Ovary (tissue), 3 donors: ENCODE measurements at regions not wholly inside any gene's neighbourhood (a gene's known extent, or its start where the extent isn't known, plus 50 kb on each side); places are given as distances from the start of the nearest gene placed in this dataset.

Experiments used
- EP300 ChIP-seq: sonication (generic); formaldehyde crosslinking; IDR thresholded peaks from one replicate; pipeline ENCODE4 v1.6.1; 2017; ENCODE audit warnings: antibody characterized with exemption
- POLR2A ChIP-seq: fragments of 450-650 bp; IDR thresholded peaks from one replicate; pipeline ENCODE4 v1.6.1; 2017; ENCODE audit warnings: antibody characterized with exemption, mild to moderate bottlenecking, moderate library complexity
- TF ChIP-seq, protein P1 (sequence below), 3 donors: fragments of 450-650 bp in 2 of 3; fragments of 200-600 bp in 1 of 3; IDR thresholded peaks; one replicate each; pipeline versions ENCODE4 v1.5.1 to v1.8.0; 2016 to 2022; ENCODE audit warnings: antibody characterized with exemption in 3 of 3, mild to moderate bottlenecking in 1 of 3
- donor health status: DM: no; HTN: no; CAD: no.

DNA sequence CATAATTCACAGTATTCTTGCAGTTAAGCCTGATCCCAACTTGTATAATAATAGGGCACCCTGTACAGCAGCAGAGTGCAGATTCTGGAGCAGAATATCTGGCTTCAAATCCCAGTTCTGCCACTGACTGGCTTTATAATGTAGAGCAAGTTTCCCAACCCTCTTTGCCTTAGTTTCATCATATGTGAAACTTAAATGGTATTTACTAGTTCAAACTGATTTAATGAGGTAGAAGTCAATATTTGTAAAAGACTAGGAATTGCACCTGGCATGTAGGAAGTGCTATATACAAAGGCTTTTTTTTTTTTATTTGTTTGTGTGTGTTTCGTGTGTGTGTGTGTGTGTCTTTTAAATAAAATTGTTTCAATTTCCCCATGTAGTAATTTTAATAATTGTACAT is 125.9 kb downstream of the CCER1 start:
- TF ChIP-seq, protein P1, sequence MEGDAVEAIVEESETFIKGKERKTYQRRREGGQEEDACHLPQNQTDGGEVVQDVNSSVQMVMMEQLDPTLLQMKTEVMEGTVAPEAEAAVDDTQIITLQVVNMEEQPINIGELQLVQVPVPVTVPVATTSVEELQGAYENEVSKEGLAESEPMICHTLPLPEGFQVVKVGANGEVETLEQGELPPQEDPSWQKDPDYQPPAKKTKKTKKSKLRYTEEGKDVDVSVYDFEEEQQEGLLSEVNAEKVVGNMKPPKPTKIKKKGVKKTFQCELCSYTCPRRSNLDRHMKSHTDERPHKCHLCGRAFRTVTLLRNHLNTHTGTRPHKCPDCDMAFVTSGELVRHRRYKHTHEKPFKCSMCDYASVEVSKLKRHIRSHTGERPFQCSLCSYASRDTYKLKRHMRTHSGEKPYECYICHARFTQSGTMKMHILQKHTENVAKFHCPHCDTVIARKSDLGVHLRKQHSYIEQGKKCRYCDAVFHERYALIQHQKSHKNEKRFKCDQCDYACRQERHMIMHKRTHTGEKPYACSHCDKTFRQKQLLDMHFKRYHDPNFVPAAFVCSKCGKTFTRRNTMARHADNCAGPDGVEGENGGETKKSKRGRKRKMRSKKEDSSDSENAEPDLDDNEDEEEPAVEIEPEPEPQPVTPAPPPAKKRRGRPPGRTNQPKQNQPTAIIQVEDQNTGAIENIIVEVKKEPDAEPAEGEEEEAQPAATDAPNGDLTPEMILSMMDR (IDR thresholded peaks at IDR 0.05), result no peak
- TF ChIP-seq POLR2A (no peak), EP300 (no peak)
